ENCODE measurements at regions not wholly inside any gene's neighbourhood (a gene's known extent, or its start where the extent isn't known, plus 50 kb on each side); places are given as distances from the start of the nearest gene placed in this dataset.

DNA sequence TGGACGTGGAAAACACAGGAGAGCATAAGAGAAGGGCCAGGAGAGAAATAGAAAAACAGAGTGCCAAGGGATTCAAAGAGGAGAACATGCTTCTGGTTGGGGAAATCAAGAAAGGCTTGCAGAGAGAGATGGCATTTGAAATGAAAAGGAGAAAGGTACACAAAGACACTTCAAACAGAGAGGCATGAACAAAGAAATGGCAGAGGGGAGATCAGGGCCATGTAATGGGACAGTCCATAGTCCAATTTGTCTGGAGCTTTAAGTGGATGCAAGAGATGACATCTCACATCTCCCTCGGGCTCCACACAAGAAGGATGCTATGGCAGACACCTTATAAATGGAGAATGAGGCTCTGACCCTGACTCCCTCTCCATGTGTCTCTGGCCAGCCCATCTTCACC lies 331.1 kb downstream of the MLLT3 start:
- Histone ChIP-seq H3K27ac (ENCODE audit: low read depth, low read length) (no peak overlapping the region), H3K27me3 (ENCODE audit: insufficient read depth, low read length, poor library complexity, severe bottlenecking) (no peaks in the 10 kb centered on the region), H3K4me1 (ENCODE audit: insufficient read depth, low read length) (peaks cover 6% of the 10 kb centered on the region), H3K4me3 (ENCODE audit: low read length) (no peak overlapping the region), H3K9me3 (ENCODE audit: low read length) (no peaks in the 10 kb centered on the region), H3K36me3 (ENCODE audit: insufficient read depth, low read length) (no peaks in the 10 kb centered on the region)
- Mint-ChIP-seq H3K4me3 (no peak overlapping the region), H3K36me3 (peaks cover 0 to 5% (median 2%) of the 10 kb centered on the region in 3 donors), H3K27ac (no peak overlapping the region), H3K9me3 (peaks cover 0 to 2% (median 0%) of the 10 kb centered on the region in 5 donors), H3K27me3 (peaks cover 0 to 2% of the 10 kb centered on the region in 2 donors), H3K4me1 (peaks cover 0 to 4% (median 4%) of the 10 kb centered on the region in 3 donors)
- no peak for DNase-seq
- ChIA-PET POLR2A (no interaction called here), CTCF (no interaction called here)

DNA sequence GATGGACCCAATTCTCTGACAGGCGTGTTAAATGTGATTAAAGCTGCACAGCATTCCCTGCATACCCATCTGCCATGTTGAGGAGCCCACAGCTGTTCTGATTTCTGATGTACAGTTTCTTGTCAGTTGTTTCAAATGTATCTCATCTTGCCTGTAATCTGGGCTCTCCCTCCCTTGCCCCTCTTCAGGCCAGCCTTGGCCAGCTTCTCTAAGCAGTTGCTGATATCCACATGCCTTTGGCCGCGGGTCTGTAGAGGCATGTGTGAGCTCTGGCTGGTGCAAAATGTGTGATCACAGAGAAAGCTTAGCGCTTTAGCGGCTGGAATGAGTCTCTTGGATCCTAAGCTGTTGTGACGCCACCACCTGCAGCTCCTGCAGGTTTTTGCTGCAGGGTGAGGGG lies 332.0 kb downstream of the MLLT3 start:
- CTCF ChIA-PET, result interaction anchor here (1.4 kb wide), 1 partner anchor 11 kb away, joined by 3 read pairs; no protein-coding TSS in a partner anchor
- Mint-ChIP-seq H3K27ac (no peak overlapping the region), H3K9me3 (peaks cover 0 to 2% (median 0%) of the 10 kb centered on the region in 5 donors), H3K36me3 (peaks cover 0 to 5% (median 2%) of the 10 kb centered on the region in 3 donors), H3K4me1 (peaks cover 0 to 11% (median 10%) of the 10 kb centered on the region in 3 donors), H3K27me3 (peaks cover 0 to 4% of the 10 kb centered on the region in 2 donors), H3K4me3 (peak overlapping the region in 1 of 7 donors; percentile 23)
- Histone ChIP-seq H3K9me3 (ENCODE audit: low read length) (no peaks in the 10 kb centered on the region), H3K4me3 (ENCODE audit: low read length) (no peak overlapping the region), H3K4me1 (ENCODE audit: insufficient read depth, low read length) (peaks cover 12% of the 10 kb centered on the region), H3K27me3 (ENCODE audit: insufficient read depth, low read length, poor library complexity, severe bottlenecking) (no peaks in the 10 kb centered on the region), H3K27ac (ENCODE audit: low read depth, low read length) (no peak overlapping the region), H3K36me3 (ENCODE audit: insufficient read depth, low read length) (no peaks in the 10 kb centered on the region)
- POLR2A ChIA-PET, result no interaction called here
- no peak for DNase-seq

DNA sequence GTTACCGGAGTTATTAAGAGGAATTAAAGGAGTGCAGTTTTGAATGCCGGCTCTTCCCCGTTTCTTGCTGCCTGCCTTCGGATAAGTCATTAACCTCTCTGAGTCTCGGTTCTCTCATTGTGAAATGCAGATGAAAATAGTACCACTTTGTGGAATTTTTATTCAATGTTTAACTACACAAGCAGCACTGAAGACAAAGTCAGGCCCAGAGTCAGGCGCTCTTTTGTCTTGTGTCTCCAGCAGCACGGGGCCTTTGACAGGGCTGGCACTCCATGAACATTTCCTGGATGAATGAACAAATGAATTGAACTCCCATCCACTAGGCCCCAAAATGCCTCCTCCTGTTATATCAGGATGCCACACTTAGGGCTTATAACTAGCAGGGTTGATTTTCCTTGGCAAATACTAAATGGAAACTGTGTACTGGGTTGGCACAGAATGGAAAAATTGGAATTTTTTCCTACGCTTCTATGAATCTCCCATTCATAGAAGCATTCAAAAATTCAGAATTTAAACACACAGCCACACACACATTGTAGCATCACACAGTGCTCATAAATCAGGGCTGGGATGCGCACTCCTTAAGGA lies 332.8 kb downstream of the MLLT3 start:
- Mint-ChIP-seq H3K27ac (peak overlapping the region in 1 of 8 donors; percentile 90), H3K36me3 (peaks cover 0 to 5% (median 2%) of the 10 kb centered on the region in 3 donors), H3K9me3 (peaks cover 0 to 2% (median 0%) of the 10 kb centered on the region in 5 donors), H3K4me1 (peaks cover 0 to 11% (median 10%) of the 10 kb centered on the region in 3 donors), H3K4me3 (no peak overlapping the region), H3K27me3 (peaks cover 0 to 4% of the 10 kb centered on the region in 2 donors)
- no peaks in the 10 kb centered on the region for H3K36me3 ChIP-seq (ENCODE audit: insufficient read depth, low read length)
- H3K4me3 ChIP-seq (ENCODE audit: low read length), result no peak overlapping the region
- H3K9me3 ChIP-seq (ENCODE audit: low read length), result no peaks in the 10 kb centered on the region
- H3K27me3 ChIP-seq (ENCODE audit: insufficient read depth, low read length, poor library complexity, severe bottlenecking), result no peaks in the 10 kb centered on the region
- CTCF ChIA-PET, result interaction anchor here (1.4 kb wide), 1 partner anchor 10 kb away, joined by 3 read pairs; no protein-coding TSS in a partner anchor
- DNase-seq, result no peak
- POLR2A ChIA-PET, result no interaction called here
- no peak overlapping the region for H3K27ac ChIP-seq (ENCODE audit: low read depth, low read length)
- peaks cover 12% of the 10 kb centered on the region for H3K4me1 ChIP-seq (ENCODE audit: insufficient read depth, low read length)

DNA sequence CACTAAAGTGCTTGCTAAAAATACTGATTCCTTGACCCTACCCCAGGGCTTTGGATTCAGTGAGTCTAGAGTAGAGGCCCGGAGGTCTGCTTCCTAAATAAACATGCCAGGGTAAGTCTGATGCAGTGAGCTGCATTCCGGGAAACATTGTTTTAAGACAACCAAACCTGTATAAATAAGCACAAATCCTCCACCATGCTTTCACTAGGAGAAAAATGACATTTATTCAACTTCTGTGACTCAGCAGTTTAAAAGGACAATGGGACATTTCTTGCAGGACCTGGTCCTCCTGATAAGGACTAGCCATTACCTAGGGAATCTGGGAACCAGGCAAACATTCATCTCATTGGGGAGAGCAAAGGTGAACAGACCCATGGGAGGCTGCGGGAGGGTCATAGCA lies 335.3 kb downstream of the MLLT3 start:
- CTCF ChIA-PET, result no interaction called here
- peaks cover 0 to 5% (median 2%) of the 10 kb centered on the region in 3 donors for H3K36me3 Mint-ChIP-seq
- POLR2A ChIA-PET, result no interaction called here
- peaks cover 0 to 11% (median 10%) of the 10 kb centered on the region in 3 donors for H3K4me1 Mint-ChIP-seq
- H3K9me3 Mint-ChIP-seq, result peaks cover 0 to 2% (median 0%) of the 10 kb centered on the region in 5 donors
- no peak overlapping the region for H3K4me3 Mint-ChIP-seq
- no peaks in the 10 kb centered on the region for H3K9me3 ChIP-seq (ENCODE audit: low read length)
- no peak overlapping the region for H3K4me3 ChIP-seq (ENCODE audit: low read length)
- no peaks in the 10 kb centered on the region for H3K36me3 ChIP-seq (ENCODE audit: insufficient read depth, low read length)
- H3K27ac Mint-ChIP-seq, result peak overlapping the region in 1 of 8 donors; percentile 47
- DNase-seq, result no peak
- H3K4me1 ChIP-seq (ENCODE audit: insufficient read depth, low read length), result peaks cover 12% of the 10 kb centered on the region
- peaks cover 0 to 4% of the 10 kb centered on the region in 2 donors for H3K27me3 Mint-ChIP-seq
- no peaks in the 10 kb centered on the region for H3K27me3 ChIP-seq (ENCODE audit: insufficient read depth, low read length, poor library complexity, severe bottlenecking)
- H3K27ac ChIP-seq (ENCODE audit: low read depth, low read length), result no peak overlapping the region

DNA sequence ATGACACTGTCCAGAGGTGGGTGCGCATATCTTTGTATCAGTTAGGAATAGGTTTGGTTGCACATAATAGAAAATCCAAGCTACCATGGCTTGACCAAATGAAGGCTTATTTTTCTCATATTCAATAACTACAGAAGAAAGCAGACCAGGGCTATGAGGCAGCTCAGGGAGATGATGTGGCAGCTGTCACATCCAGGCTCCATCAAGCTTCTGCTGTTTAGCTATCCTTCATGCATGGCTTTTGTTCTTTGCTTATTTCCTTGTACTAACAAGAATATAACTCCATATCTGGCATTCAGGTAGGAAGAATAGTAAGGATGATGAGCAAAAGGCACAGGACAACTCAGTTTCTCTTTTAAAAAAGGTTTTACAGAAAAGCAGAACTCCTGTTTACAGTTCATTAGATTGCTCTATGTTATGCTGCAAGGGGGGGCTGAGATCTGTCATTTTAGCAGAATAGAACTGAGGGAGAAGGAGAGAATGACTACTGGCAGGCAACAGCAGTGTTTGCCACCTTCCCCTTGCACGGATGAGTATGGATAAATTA lies 336.1 kb downstream of the MLLT3 start:
- peaks cover 12% of the 10 kb centered on the region for H3K4me1 ChIP-seq (ENCODE audit: insufficient read depth, low read length)
- no peaks in the 10 kb centered on the region for H3K9me3 ChIP-seq (ENCODE audit: low read length)
- no peak for DNase-seq
- H3K36me3 Mint-ChIP-seq, result peaks cover 0 to 5% (median 0%) of the 10 kb centered on the region in 3 donors
- H3K27me3 ChIP-seq (ENCODE audit: insufficient read depth, low read length, poor library complexity, severe bottlenecking), result no peaks in the 10 kb centered on the region
- ChIA-PET CTCF (no interaction called here), POLR2A (no interaction called here)
- no peak overlapping the region for H3K4me3 Mint-ChIP-seq
- H3K36me3 ChIP-seq (ENCODE audit: insufficient read depth, low read length), result no peaks in the 10 kb centered on the region
- peaks cover 0 to 4% of the 10 kb centered on the region in 2 donors for H3K27me3 Mint-ChIP-seq
- H3K4me3 ChIP-seq (ENCODE audit: low read length), result no peak overlapping the region
- H3K4me1 Mint-ChIP-seq, result peaks cover 0 to 11% (median 10%) of the 10 kb centered on the region in 3 donors
- H3K27ac Mint-ChIP-seq, result peak overlapping the region in 1 of 8 donors; percentile 10
- peaks cover 0 to 2% (median 0%) of the 10 kb centered on the region in 5 donors for H3K9me3 Mint-ChIP-seq
- no peak overlapping the region for H3K27ac ChIP-seq (ENCODE audit: low read depth, low read length)

DNA sequence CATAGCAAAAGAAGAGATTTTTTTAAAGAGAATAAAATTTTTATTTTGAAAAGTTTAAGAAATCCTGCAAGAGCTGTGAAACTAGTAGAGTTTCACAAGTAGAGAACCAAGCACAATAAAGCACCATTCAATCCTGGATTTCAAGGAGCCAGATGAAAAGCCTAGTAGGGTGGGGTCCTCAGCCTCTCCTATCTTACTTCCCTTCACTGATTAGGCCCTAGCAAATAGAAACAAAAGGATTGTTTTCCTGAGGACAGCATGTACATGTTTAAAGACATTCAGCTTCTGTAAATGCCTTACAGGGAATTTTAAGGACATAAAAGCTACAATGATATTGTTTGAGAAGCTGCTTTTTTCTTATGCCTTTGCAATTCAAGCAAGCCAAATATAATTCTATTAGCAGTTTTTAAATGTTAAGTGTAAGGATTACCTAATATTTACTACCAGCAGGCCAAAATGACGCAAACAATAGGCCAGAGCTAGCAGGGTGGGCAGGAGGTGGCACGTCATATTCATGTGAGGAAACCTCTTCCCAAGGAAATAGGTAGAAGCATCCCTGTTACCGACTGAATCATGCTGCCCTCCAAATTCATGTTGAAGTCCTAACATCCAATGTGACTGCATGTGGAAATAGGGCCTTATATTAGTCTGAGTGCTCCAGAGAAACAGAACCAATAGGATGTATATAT lies 337.6 kb downstream of the MLLT3 start:
- no peak overlapping the region for H3K4me3 Mint-ChIP-seq

DNA sequence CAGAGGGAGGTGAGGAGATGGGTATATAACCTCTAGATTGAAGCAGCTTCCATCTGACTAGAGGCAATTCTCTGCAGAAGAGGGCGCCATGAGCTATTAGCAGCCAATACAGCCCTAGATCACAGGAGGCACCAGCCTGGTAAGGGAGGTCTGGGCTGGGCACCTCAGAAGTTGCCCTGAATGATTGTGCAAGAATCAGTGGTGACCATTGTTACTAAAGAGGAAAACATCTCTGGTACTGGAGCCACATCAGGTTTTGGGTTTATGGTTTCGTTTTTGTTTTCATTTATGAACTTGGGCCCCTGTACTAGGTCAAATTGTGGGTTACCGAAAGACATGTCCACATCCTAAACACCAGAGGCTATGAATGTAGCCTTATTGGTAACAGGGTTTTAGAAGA lies 342.0 kb downstream of the MLLT3 start:
- peaks cover 1 to 10% (median 6%) of the 10 kb centered on the region in 3 donors for H3K4me1 Mint-ChIP-seq
- POLR2A ChIA-PET, result no interaction called here

More for the DNA sequence above, 337.6 kb downstream of the MLLT3 start:
- no peaks in the 10 kb centered on the region for H3K27me3 ChIP-seq (ENCODE audit: insufficient read depth, low read length, poor library complexity, severe bottlenecking)
- peaks cover 12% of the 10 kb centered on the region for H3K4me1 ChIP-seq (ENCODE audit: insufficient read depth, low read length)
- H3K4me3 ChIP-seq (ENCODE audit: low read length), result no peak overlapping the region
- POLR2A ChIA-PET, result no interaction called here
- H3K36me3 ChIP-seq (ENCODE audit: insufficient read depth, low read length), result no peaks in the 10 kb centered on the region
- Mint-ChIP-seq H3K4me1 (peaks cover 1 to 20% (median 16%) of the 10 kb centered on the region in 3 donors), H3K9me3 (peaks cover 0 to 2% (median 0%) of the 10 kb centered on the region in 5 donors), H3K36me3 (peaks cover 0 to 5% (median 0%) of the 10 kb centered on the region in 3 donors), H3K27me3 (peaks cover 0 to 4% of the 10 kb centered on the region in 2 donors), H3K27ac (no peak overlapping the region)
- H3K27ac ChIP-seq (ENCODE audit: low read depth, low read length), result no peak overlapping the region
- no peak for DNase-seq
- CTCF ChIA-PET, result no interaction called here
- no peaks in the 10 kb centered on the region for H3K9me3 ChIP-seq (ENCODE audit: low read length)

DNA sequence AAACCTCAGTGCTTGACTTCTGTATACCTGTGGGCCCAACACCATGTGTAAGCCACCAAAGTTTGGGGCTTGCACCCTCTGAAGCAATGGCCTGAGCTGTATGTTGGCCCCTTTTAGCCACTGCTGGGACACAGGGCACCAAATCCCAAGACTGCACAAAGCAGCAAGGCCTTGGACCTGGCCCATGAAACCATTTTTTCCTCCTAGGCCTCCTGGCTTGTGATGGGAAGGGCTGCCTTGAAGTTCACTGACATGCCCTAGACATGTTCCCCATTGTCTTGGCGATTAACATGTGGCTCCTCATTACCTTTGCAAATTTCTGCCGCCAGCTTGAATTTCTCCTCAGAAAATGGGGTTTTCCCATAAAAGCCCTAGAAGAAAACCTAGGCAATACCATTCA lies 345.5 kb downstream of the MLLT3 start:
- no peak overlapping the region for H3K27ac ChIP-seq (ENCODE audit: low read depth, low read length)
- Mint-ChIP-seq H3K9me3 (peaks cover 0 to 6% (median 0%) of the 10 kb centered on the region in 5 donors), H3K36me3 (no peaks in the 10 kb centered on the region), H3K4me3 (no peak overlapping the region), H3K27ac (no peak overlapping the region), H3K4me1 (peaks cover 1 to 10% (median 6%) of the 10 kb centered on the region in 3 donors), H3K27me3 (no peaks in the 10 kb centered on the region)
- H3K9me3 ChIP-seq (ENCODE audit: low read length), result no peaks in the 10 kb centered on the region
- CTCF ChIA-PET, result no interaction called here
- no peak for DNase-seq
- no peaks in the 10 kb centered on the region for H3K4me1 ChIP-seq (ENCODE audit: insufficient read depth, low read length)
- no peak overlapping the region for H3K4me3 ChIP-seq (ENCODE audit: low read length)
- POLR2A ChIA-PET, result no interaction called here
- no peaks in the 10 kb centered on the region for H3K27me3 ChIP-seq (ENCODE audit: insufficient read depth, low read length, poor library complexity, severe bottlenecking)
- H3K36me3 ChIP-seq (ENCODE audit: insufficient read depth, low read length), result no peaks in the 10 kb centered on the region

More for the DNA sequence above, 342.0 kb downstream of the MLLT3 start:
- Mint-ChIP-seq H3K27ac (peak overlapping the region in 1 of 8 donors; percentile 72), H3K4me3 (no peak overlapping the region), H3K36me3 (no peaks in the 10 kb centered on the region), H3K27me3 (no peaks in the 10 kb centered on the region), H3K9me3 (peaks cover 0 to 6% (median 0%) of the 10 kb centered on the region in 5 donors)
- H3K4me3 ChIP-seq (ENCODE audit: low read length), result no peak overlapping the region
- no peak overlapping the region for H3K27ac ChIP-seq (ENCODE audit: low read depth, low read length)
- CTCF ChIA-PET, result interaction anchor here (0.8 to 1.2 kb wide), 2 partner anchors 10 to 542 kb away, joined by 3 read pairs; no protein-coding TSS in a partner anchor
- no peaks in the 10 kb centered on the region for H3K36me3 ChIP-seq (ENCODE audit: insufficient read depth, low read length)
- DNase-seq, result no peak
- H3K9me3 ChIP-seq (ENCODE audit: low read length), result no peaks in the 10 kb centered on the region
- H3K27me3 ChIP-seq (ENCODE audit: insufficient read depth, low read length, poor library complexity, severe bottlenecking), result no peaks in the 10 kb centered on the region
- no peaks in the 10 kb centered on the region for H3K4me1 ChIP-seq (ENCODE audit: insufficient read depth, low read length)
